GM10266 (cell line): ENCODE measurements at regions not wholly inside any gene's neighbourhood (a gene's known extent, or its start where the extent isn't known, plus 50 kb on each side); places are given as distances from the start of the nearest gene placed in this dataset.

Source experiments
- DNase-seq: peaks from one replicate; pipeline ENCODE4 v3.0.0; 2012; ENCODE audit errors: extremely low spot score
- CTCF ChIP-seq: IDR thresholded peaks from 2 replicates; pipeline ENCODE4 v1.5.1; 2012; ENCODE audit warnings: mild to moderate bottlenecking, low read depth; ENCODE audit not compliant: control insufficient read depth, insufficient read depth; ENCODE audit errors: missing control alignments

GRCh38 chr6:45830441-45831139, 185.1 kb downstream of the CLIC5 start:
- peak; percentile 41 for DNase-seq
- TF ChIP-seq CTCF: no peak

- TF ChIP-seq CTCF: no peak
Measured at GRCh38 chr6:45829873-45830272, 185.8 kb downstream of the CLIC5 start.

GRCh38 chr6:45827952-45828530, 187.6 kb downstream of the CLIC5 start:
- no peak for DNase-seq
- no peak for TF ChIP-seq CTCF

More at GRCh38 chr6:45829873-45830272, 185.8 kb downstream of the CLIC5 start:
- DNase-seq: no peak

GRCh38 chr6:45822873-45823272, 192.8 kb downstream of the CLIC5 start:
- TF ChIP-seq CTCF: no peak
- no peak for DNase-seq

DNA sequence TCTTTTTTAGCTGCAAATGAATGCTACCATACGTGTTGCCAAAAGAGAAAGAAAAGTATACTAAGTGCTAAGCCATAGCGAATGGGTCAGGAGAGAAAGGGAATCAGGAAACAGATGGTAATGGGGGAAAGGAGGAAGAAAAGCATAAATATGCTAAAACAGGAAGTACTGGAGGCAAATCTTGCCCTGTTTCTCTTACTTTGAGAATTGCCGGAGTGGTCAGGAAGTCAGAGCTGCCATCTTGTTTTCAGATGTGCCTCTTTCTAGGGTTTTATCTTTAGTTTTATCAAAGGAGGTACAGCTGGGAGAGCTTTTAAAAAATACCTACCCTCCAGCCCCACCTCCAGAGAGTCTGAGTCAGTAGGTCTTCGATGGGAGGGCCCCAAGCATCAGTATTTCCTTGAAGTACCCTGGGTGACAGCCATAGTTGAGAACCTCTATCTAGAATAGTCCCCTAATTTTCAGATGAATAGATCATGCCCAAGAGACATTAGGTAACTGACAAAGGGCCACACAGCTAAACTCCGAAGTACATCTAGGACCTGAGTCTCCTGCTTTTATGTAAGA, 193.3 kb downstream of the CLIC5 start:
- no peak for TF ChIP-seq CTCF
- no peak for DNase-seq

DNA sequence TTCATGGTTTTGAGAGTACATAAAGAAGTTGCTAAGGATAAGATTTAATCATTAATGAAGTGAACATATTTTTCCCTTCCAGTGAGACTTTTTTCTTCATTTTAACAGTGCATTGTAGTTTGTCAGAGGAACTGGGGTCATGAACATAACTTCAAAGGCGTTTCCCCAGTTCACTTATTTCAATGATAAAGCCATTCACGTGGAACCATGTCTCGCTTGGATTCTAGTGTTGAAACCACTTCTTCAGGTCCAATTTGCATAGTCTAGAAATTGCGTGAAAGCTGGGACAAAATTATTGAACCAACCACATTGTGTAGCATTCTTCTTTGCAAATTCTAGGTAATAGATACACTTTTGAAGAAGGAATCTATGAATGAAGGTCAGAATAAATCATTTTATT, 197.0 kb downstream of the CLIC5 start:
- DNase-seq: no peak
- no peak for TF ChIP-seq CTCF
